Retina (tissue), 1 donor: ENCODE measurements at regions not wholly inside any gene's neighbourhood (a gene's known extent, or its start where the extent isn't known, plus 50 kb on each side); places are given as distances from the start of the nearest gene placed in this dataset.
A peak's percentile ranks its signal among the peaks of the same experiment; 100 is the strongest.

Experiments used
- DNase-seq: peaks from one replicate; pipeline ENCODE4 v3.0.0-alpha.2; 2016

DNA sequence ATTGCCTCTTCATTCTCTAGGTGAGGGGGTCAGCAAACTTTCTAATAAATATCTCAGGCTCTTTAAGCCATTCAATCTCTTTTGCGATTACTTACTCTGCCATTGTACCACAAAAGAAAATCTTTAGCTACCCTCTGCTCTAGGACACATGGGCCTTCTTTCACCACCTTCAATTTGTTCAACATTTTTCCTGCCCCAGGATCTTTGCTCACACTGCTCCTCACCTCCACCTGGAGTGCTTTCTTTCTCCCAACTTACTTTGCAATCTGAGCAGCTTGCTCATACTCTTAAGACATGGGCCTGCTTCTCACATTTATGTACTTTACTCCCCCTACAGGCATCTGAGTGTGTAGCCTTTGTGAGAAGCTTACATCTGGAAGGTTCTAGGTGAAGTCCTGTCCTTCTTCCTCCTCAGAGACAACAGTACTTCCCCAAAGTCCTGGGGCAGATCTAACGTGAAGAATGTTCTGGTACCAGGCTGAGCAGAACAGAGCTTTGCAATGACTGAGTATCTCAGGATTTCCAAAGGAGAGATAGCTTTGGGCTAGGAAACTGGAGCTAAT, 55.0 kb upstream of the PRDM5 start:
- DNase-seq: peak; percentile 4

- no peak for DNase-seq
These were observed 50.7 kb upstream of the PRDM5 start for GRCh38 chr4:120973207-120973606.
